Peyer's patch (tissue), 4 donors: ENCODE measurements at regions not wholly inside any gene's neighbourhood (a gene's known extent, or its start where the extent isn't known, plus 50 kb on each side); places are given as distances from the start of the nearest gene placed in this dataset.

Source experiments
- CTCF ChIP-seq, 6 experiments: fragments of 450-650 bp in 4 of 6; fragments of 200-600 bp in 2 of 6; sonication (generic) in 1 of 6; IDR thresholded peaks; one replicate each; pipeline ENCODE4 v1.5.1; 2017 to 2019; ENCODE audit warnings: antibody characterized with exemption in 6 of 6, mild to moderate bottlenecking in 3 of 6, moderate library complexity in 1 of 6
- POLR2A ChIP-seq, 2 donors: fragments of 450-650 bp; IDR thresholded peaks; one replicate each; pipeline ENCODE4 v1.5.1; 2017; ENCODE audit warnings: antibody characterized with exemption in 2 of 2, mild to moderate bottlenecking in 2 of 2, moderate library complexity in 2 of 2

- no peak for TF ChIP-seq CTCF (IDR thresholded peaks at IDR 0.05)
- TF ChIP-seq POLR2A (IDR thresholded peaks at IDR 0.05), result no peak
Observed at GRCh38 chr10:53607691-53608090, 835.1 kb upstream of the MBL2 start.
